ENCODE measurements at regions not wholly inside any gene's neighbourhood (a gene's known extent, or its start where the extent isn't known, plus 50 kb on each side); places are given as distances from the start of the nearest gene placed in this dataset.

DNA sequence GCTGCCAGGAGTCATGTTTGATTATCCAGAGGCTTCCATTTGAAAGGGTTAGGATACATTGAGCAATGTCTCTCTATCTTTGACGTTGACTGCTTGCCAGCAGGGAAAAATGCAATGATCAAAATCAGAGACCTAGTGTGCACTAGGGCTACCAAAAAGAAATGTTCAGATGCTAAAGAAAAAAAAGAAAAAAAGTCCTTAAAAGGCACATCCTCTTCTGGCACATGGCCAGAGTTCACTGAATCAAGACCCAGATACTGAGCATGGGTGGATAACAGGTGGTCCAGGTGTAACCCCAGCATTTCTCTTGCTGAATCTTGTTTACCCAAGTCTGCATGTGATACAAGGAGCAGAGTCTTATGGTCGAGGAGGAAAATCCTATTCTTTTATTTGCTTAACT lies 899.3 kb downstream of the SORCS3 start:
- TF ChIP-seq, protein P1, sequence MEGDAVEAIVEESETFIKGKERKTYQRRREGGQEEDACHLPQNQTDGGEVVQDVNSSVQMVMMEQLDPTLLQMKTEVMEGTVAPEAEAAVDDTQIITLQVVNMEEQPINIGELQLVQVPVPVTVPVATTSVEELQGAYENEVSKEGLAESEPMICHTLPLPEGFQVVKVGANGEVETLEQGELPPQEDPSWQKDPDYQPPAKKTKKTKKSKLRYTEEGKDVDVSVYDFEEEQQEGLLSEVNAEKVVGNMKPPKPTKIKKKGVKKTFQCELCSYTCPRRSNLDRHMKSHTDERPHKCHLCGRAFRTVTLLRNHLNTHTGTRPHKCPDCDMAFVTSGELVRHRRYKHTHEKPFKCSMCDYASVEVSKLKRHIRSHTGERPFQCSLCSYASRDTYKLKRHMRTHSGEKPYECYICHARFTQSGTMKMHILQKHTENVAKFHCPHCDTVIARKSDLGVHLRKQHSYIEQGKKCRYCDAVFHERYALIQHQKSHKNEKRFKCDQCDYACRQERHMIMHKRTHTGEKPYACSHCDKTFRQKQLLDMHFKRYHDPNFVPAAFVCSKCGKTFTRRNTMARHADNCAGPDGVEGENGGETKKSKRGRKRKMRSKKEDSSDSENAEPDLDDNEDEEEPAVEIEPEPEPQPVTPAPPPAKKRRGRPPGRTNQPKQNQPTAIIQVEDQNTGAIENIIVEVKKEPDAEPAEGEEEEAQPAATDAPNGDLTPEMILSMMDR (IDR thresholded peaks at IDR 0.05; ENCODE audit: extremely low read depth, insufficient read depth, missing control alignments), result no peak
- in situ Hi-C loops (cut with MboI; ENCODE audit: low pct_unique_long_range_greater_than_20kb, low sequenced_read_pairs, unreplicated experiment), result no loop called here
- no peak for DNase-seq (ENCODE audit: low spot score)

DNA sequence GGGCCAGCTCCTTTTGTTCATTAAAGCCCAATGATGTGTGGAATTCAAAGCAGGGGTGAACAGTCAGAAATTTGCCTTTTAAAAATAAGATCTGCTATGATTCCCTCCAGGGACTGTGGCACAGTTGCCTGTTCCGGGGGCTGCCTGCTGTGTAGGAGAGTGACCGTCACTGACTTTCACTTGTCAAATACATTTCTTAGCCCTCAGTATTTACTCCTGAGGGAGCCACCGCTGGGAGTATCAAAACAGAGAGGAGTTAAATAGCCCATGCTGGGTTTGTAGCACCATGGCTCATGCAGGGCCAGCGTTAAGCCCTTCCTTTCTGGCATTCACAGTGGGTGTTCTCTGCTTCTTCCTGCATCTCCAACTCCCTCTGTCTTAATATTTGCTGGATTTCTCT lies 897.8 kb downstream of the SORCS3 start:
- in situ Hi-C loops (cut with MboI; ENCODE audit: low pct_unique_long_range_greater_than_20kb, low sequenced_read_pairs, unreplicated experiment), result no loop called here
- DNase-seq (ENCODE audit: low spot score), result no peak
- TF ChIP-seq, protein P1 (IDR thresholded peaks at IDR 0.05; ENCODE audit: extremely low read depth, insufficient read depth, missing control alignments), result no peak

DNA sequence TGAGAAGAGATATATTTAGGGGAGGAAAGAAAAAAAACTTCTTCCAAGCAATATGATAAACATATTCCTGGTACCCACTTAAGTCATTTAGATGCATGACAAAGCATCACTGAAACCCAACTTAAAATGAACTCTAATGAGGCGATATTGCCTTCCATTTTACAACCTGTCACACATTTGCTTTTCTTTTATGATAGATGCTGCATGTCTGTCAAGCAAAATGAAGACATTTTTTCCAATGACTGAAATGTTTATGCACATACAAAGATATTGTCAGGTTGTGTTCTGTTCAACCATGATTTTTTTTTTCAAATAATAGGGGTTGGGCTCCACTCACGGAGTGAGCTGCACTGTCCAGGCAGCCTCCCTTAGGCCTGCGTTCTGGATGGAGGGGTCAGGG lies 894.4 kb downstream of the SORCS3 start:
- TF ChIP-seq, protein P1 (IDR thresholded peaks at IDR 0.05; ENCODE audit: extremely low read depth, insufficient read depth, missing control alignments), result no peak
- no peak for DNase-seq (ENCODE audit: low spot score)
- in situ Hi-C loops (cut with MboI; ENCODE audit: low pct_unique_long_range_greater_than_20kb, low sequenced_read_pairs, unreplicated experiment), result no loop called here

DNA sequence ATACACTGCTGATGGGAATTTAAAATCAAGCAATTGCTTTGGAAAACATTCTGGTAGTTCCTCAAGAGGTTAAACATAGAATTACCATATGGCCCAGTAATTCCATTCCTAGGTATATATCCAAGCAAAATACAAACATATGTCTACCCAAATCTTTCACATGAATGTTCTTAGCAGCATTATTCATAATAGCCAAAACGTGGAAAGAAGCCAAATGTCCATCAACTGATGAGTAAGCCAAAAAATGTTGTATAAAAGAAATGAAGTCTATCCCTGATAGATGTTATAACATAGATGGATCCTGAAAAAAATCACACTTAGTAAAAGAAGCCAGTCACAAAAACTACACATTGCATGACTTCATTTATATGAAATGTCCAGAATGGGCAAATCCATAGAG lies 893.0 kb downstream of the SORCS3 start:
- in situ Hi-C loops (cut with MboI; ENCODE audit: low pct_unique_long_range_greater_than_20kb, low sequenced_read_pairs, unreplicated experiment), result no loop called here
- no peak for DNase-seq (ENCODE audit: low spot score)
- TF ChIP-seq, protein P1 (IDR thresholded peaks at IDR 0.05; ENCODE audit: extremely low read depth, insufficient read depth, missing control alignments), result no peak

DNA sequence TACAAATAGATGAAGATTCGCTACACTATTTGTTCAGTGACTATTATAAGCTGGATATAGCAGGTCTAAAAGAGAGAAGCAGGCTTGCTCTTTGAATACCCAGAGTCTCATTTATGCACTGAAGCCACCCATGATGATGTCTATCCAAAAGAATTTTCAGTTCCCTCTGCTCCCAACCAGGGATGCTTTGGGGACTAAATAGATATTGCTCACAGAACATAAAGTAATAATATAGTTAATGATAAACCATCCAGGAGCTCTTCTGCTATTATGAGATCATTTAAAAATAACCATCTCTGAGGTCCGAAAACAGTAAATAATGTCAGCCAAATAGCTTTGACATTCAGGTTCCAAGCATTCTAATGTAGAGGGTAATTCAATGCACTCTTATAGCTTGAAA lies 875.4 kb downstream of the SORCS3 start:
- in situ Hi-C loops (cut with MboI; ENCODE audit: low pct_unique_long_range_greater_than_20kb, low sequenced_read_pairs, unreplicated experiment), result no loop called here
- DNase-seq (ENCODE audit: low spot score), result no peak
- TF ChIP-seq, protein P1 (IDR thresholded peaks at IDR 0.05; ENCODE audit: extremely low read depth, insufficient read depth, missing control alignments), result no peak

DNA sequence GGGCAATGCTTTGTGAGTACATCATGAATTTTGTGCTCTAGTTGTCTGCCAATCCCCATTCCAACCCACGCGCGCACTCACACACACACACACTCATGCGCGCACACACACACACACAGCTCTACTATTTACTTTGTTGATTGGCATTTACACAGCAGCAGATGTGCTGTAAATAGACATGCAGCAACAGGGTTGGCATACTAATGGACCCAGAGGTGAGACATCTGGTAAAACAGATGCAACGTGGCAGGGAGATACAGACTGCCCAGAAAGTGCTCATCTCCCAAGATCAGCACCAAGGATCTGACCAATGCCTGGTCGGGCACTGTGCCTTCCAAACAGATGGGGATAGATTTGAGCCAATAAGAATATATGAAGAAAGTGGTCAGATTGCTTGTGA lies 873.0 kb downstream of the SORCS3 start:
- no peak for DNase-seq (ENCODE audit: low spot score)
- in situ Hi-C loops (cut with MboI; ENCODE audit: low pct_unique_long_range_greater_than_20kb, low sequenced_read_pairs, unreplicated experiment), result no loop called here
- TF ChIP-seq, protein P1 (IDR thresholded peaks at IDR 0.05; ENCODE audit: extremely low read depth, insufficient read depth, missing control alignments), result no peak

DNA sequence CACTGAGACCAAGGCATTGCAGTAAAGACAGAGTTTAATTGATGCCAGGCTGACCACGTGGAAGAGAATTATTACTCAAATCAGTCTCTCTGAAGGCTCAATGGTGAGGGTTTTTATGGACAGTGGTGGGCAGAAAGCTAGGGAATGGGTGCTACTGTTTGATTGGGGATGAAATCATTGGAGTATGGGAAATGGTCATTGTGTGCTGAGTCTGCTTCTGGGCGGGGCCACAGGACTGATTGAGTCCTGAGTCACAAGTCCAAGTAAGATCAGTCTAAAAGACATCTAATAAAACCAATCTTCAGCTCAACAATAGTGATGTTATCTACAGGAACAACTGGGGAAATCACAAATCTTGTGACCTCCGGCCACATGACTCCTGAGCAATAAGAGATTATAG lies 868.4 kb downstream of the SORCS3 start:
- no peak for DNase-seq (ENCODE audit: low spot score)
- TF ChIP-seq, protein P1 (IDR thresholded peaks at IDR 0.05; ENCODE audit: extremely low read depth, insufficient read depth, missing control alignments), result no peak
- in situ Hi-C loops (cut with MboI; ENCODE audit: low pct_unique_long_range_greater_than_20kb, low sequenced_read_pairs, unreplicated experiment), result no loop called here

Data from GM13977 (cell line).